Activated naive CD4-positive, alpha-beta T cell treated with Interleukin-2 at 50 U/mL for 16 hours (primary cell): ENCODE measurements at regions not wholly inside any gene's neighbourhood (a gene's known extent, or its start where the extent isn't known, plus 50 kb on each side); places are given as distances from the start of the nearest gene placed in this dataset.
A peak's percentile ranks its signal among the peaks of the same experiment; 100 is the strongest.

Experiments used
- DNase-seq: peaks from one replicate; pipeline ENCODE4 v3.0.0-alpha.2; 2020

DNA sequence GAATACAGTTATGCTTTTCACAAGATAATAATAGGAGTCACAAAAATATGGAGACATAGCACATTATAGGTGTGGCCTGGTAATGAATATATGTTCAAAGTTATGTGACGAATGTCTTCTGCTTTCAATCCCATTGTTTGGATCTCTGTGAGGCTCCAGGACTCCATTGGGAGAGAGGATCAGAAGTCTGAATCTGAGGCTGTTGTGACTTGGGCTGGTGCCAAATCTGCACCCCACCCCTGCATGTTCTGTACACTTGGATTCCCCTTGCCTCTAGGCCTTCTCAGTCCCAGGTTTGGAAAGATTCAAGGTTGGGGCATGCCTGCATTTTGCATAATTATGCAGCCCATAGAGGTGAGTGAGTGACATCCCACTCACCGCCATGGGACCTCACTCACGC, 103.1 kb upstream of the MGAT5 start:
- no peak for DNase-seq

DNA sequence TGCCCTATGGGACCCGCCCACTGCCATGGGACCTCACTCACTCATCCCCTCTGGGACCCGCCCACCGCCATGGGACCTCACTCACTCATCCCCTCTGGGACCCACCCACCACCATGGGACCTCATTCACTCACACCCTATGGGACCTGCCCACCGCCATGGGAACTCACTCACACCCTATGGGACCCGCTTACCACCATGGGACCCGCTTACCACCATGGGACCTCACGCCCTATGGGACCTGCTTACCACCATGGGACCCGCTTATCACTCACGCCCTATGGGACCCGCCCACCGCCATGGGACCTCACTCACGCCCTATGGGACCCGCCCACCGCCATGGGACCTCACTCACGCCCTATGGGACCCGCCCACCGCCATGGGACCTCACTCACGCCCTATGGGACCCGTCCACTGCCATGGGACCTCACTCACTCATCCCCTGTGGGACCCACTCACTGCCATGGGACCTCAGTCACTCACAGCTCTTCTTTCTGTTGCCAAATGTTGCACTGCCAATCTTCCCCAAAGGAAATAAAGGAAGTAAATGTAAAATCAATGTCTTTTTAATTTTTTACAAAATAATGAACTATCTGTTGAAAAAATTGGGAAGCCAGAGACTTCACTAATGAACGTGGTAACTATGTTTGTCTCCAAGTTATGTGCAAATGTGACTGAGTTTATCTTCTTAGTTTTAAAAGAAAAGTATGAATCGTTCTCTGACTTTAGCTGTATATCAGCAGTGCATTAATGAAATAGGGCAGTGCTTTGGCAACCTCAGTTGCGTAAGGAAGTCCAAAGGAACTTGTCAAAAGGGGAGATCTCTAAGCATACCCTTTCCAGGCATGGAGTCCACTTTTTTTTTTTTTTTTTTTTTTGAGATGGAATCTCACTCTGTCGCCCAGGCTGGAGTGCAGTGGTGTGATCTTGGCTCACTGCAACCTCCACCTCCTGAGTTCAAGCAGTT, 101.5 kb upstream of the MGAT5 start:
- DNase-seq: no peak

DNA sequence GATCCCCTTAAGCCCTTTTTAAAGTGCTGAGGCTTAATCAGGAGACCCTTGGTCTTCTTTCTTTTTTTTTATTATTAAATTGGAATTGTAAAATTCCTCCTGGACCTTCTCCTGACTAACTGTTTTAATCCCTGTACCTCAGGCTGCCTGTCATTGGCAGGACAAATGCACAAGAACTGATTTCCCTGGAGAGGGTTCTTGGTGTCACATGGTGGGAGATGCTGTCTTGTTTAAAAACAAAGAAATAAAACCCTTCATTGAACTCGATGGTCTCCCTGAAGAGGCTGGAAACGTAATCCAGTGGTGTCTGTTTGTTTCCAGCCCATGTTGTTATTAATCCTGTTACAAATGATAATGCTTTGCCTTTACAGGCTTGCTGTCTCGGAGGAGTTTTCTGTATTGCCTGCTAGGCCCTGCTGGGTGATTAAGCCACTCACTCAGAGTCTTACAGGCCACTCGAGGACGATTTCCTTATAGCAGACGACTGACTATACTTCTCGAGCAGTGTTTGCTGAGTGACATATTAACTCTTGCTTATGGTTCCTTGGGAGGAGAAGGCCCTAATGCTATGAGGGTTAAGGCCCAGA, 100.5 kb upstream of the MGAT5 start:
- DNase-seq: no peak

DNA sequence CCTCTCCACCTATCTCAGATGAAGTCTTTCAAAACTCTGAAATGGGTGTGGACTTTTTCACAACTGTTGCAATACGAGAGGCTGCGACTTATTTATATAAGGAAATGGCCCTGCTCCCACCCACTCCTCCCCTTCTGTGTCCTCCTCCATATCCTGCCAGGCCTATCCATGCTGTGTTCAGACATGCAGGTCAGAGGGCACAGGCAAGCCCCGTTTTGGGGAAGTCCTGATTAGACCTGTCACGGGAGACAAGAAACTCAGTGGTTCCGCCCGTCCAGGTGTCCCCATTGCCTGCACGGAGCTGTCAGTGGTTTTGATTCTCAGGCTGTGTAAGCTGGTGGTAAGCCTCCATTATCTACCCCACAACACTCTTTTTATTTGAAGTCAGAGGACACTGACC, 99.6 kb upstream of the MGAT5 start:
- no peak for DNase-seq

DNA sequence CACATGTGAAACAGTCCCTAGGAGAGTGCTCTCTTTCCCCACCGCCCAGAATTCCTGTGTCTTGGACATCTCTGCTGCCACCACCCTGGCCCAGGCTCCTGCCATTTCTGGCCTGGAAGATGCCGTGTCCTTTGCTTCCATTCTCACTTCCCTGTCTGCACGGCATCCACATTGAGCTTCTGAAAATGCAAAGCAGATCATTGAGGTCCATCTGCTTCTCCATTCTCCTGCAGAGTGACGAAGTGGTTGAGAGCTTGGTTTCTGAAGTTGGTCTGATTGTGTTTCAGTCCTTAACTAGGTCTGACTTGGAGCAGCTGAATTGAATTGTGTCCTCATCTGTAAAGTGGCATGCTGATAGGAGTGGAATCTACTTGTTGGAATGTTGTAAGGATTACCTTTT, 98.7 kb upstream of the MGAT5 start:
- DNase-seq: no peak

DNA sequence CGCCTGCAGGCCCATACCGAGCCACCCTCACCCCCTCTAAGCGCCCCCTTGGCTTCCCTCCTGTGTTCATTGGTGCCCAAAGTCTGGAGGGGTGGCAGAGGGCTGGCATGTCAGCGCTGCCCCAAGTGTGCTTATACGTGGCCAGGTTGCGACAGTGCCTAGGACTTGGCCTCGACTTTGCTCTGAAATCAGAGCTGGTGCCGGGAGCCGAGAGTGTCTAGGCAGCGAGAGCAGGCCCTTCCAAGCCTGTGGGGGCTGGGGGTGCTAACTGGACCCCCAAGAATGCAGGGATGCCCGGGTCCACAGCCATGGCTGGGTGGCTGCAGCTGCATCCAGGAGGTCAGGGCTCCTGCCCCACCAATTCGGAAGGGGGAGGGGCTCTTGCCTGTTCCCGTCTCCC, 95.6 kb upstream of the MGAT5 start:
- no peak for DNase-seq

DNA sequence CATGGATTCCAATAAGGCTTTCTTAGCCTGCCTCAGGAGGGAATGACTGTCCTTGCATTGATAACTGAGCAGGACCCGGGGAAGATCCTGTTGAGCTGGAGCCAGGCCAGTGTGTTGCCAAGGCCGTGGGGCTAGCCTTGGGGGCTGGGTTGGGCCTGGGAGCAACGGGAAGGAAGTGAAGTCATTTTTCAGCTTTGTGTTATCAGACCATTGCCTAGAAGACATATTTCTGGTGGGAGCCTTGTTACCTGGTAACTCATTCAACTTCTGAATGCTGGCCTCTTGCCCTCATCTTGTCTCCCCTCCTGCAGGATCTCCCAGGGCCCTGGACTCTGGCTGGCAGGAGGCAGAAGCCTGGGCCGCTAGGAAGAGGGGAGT, 92.7 kb upstream of the MGAT5 start:
- DNase-seq: no peak

DNA sequence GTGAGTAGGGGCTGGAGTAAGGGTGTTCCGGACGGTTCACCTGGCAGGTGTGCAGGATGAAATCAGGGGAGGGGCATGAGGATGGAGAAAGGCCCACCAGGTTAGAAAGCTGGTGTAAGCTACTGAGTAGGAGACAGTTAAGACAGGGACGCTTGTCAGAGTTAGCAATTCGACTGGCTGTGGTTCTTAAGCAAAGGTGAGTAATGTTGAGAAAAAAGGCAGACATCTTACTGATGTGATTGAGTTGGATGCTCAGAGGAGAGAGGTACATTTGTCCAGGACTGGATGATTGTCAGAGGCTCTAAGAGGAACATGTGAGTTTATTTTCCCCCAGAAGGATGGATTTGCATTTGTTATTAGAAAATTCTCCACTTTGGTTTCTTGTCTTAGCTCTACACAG, 90.5 kb upstream of the MGAT5 start:
- no peak for DNase-seq

DNA sequence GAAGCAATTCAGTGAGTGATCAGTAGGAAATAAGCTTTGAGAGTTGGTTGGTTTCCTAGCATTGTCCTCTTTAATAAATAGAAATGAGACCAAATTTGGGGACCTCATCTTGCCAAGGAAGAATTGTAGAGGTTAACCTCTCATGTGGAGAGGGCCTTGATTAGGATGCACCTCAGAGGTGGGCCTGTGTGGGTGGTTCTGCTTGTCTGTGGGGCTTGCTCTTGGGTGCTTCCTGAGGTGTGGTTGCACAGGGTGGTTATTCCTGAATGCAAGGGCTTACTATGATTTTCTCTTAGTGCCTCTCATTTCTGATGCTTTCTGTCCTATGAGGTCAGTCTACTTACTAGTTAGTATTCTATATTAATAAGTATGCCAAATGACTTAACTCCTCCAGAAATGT, 89.6 kb upstream of the MGAT5 start:
- DNase-seq: no peak

DNA sequence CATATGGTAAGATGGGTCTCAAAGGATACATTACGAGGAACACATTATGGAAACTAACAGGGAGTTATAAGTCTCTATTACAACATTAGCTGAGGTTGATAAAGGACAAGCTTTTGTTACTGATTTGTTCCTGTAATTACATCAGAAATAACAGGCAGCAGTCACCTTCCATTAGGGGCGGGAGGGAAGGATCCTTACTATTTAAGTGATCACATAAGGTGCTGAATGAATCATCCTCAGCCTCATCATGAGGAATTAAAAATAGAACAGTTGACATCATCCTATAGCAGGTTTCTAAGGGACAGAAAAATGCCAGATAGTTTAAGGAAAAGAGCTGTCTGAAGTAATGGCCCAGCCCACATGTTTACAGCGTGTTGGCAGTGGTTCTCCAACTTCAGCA, 86.9 kb upstream of the MGAT5 start:
- no peak for DNase-seq

DNA sequence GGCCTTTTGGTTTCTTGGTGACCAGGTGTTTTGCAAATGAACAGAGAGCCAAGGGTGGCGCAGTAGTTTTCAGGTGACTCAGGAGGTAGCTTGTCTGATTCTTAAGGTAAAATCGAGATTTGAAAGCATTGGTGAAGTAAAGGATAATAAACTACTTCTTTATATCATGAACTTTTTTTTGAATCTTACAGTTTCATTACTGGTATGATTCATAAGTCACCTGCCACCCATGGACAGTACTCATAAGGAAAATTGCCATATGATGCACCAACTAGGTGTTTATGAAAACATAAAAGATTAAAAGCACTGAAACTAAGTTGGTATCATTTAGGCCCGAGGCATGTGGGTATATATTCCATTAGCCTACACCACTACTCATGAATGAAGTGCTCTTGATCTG, 84.1 kb upstream of the MGAT5 start:
- DNase-seq: peak; percentile 60

DNA sequence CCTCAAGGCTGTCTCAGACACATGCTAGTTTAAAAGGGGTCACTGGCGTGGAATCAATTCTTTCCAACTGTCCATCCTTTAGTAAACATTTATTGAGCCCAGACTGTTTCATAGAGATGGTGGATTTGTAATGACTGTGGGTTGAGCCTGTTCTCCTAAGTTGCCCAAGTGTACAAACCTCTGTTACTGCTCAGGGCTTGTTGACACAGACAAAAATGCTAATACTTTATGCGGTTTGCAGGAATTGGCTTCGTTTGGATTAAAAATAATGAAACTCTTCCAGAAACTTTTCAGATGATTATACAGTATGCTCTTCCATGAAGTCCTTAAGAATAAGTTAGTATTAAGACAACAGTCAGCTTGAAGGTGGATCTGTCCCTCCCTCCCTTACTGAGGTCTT, 83.6 kb upstream of the MGAT5 start:
- no peak for DNase-seq

DNA sequence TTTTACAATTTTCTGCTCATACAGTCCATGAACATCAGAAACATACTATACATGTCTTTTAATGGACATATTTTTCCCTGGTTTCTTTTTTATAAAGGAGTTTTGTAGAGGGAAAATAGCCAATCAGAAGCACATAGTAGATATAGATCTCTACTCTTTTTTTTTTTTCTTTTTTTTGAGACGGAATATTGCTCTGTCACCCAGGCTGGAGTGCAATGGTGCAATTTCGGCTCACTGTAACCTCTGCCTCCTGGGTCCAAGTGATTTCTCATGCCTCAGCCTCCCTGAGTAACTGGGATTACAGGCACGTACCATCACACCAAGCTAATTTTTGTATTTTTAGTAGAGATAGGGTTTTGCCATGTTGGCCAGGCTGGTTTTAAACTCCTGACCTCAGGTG, 83.2 kb upstream of the MGAT5 start:
- no peak for DNase-seq

DNA sequence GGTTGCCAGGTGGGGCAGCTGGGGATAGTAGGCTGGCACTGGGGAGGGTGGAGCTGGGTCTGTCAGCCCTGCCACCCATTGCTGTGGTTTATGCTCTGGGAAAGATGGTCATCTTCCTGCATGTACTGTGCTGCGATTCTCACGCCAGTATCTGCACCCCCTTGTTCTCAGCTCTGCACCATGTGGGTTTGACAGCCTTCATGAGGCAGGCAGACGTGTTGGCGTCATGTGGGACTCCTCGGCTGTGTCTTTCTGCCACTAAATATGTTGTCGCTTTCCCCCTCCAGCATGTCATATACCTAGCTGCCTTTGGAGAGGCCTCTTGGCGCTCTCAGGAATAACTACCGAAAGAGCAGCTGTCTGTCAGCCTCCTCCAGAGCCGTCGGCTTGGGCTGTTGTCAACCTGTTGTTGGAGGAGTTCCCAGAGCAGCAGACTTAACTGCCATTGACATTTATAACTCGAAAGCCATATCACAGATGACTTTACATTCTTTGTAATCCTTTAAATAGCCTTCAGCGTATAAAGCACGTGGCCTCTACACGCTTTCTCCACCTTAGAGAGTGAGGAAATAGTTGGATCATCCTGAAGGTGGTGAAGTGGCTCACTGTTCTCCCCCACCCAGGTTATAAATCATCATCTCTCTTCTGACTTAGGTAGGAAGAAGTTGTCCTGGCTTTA, 80.4 kb upstream of the MGAT5 start:
- no peak for DNase-seq

DNA sequence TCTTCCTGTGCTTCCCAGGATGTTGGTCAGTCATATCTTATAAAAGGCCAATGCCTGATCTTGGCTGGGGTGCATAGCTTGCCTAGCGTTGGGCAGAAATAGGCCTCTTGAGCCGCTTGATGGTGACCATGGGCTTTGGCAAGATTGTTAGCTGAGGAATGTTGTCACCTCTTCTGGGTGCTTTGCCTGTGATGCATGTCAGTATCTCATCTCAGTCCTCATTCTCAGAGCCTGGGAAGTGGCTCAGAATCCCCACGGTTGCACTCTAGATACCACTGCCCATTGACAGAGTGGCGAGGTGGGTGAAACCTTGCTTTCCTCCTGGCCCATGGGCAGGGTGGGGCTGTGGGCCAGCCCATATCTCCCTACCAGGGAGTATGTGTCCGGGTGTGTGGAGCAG, 79.2 kb upstream of the MGAT5 start:
- no peak for DNase-seq

DNA sequence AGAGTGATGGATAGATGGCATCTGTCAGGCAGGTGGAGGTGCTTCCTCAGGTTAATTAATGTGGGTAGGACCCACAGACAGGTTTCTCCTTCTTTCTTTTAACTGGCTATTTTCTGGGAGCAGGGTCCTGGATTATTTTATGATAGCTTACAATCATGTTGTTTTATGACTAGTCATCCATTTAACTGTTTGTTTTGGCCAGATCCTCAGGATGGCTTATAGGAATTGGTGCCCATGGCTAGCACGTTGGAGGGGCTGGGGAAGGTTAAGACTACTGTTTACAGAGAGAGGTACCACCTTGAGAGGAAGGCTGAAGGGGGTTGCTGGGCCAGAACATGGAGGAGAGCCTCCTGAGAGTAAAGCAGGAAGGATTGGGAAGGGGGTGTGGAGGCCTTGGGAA, 78.0 kb upstream of the MGAT5 start:
- DNase-seq: no peak

DNA sequence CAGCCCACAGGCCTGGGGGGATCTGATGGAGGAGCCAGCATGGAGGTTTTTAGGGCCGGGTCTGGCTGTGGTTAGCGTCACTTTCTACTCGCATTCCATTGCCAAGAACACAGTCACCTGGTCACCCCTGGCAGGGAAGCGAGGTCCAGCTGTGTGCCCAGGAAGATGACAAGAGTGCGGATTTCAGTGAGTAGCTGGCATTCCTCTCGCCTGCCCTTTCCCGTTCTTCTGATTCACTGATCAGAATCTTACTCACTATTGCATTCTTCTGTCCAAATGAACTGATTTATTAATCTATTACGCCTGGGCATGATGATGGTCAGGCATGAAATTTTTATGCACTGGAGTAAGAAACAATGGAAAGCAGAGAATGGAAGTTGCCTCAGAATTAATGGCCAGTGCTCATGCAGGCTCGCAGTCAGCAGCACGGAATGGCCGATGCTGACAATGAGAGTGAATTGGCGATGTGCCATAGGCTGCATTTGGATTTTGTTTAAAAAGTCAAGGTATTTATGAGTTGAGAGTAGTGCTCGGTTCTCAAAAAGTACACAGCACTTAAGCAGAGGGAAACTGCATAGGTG, 76.4 kb upstream of the MGAT5 start:
- DNase-seq: no peak

DNA sequence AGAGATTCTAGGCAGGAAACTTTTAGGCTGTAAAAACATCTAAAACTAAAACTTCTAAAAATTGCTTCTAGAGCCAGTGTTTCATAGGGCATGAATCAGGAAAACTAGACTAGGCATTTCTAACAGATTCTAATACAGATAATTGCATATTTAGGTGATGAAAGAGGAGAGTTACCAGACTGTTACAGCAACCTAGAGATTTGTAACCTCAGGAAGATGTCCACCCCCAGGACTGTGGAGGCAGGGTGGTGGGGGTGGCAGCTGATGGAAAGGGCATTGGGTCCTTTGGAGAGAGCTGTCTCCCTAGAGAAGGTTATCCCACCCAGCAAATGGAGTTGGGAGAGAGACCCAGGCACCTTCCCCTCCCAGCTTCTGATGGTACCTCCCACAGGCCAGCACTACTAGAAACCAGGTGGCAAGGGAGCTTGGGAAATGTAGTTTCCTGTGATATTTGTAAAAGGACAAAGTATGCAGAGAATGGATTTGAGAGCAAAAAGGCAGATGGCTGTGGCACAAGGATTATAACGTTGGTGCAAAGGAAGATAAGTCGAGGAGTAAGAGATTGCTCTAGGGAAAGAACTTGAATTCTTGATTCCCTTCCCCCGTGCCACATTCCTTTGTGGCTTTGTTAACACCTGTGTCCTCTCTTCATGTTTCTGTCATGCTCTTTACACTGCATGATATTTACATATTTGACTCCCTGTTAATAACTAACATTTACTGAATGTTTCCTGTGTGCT, 75.6 kb upstream of the MGAT5 start:
- DNase-seq: no peak

DNA sequence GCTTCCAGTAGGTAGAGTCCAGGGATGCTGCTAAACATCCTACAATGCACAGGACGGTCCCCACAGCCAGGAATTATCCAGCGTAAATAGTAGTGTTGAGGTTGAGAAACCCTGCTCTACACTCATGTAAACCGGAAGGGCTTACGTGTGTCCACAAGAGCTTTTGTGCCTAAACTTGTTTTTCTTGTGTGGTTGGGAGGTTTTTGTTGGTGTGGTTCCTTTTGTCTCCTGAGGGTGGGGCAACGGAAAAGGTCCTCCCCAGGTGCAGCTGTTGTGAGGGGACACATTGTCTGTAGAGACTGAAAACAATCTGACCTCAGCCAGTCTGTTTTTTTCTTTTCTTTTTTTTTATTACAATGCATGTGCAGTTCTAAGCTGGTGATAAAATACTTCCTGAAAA, 72.7 kb upstream of the MGAT5 start:
- DNase-seq: peak; percentile 33

DNA sequence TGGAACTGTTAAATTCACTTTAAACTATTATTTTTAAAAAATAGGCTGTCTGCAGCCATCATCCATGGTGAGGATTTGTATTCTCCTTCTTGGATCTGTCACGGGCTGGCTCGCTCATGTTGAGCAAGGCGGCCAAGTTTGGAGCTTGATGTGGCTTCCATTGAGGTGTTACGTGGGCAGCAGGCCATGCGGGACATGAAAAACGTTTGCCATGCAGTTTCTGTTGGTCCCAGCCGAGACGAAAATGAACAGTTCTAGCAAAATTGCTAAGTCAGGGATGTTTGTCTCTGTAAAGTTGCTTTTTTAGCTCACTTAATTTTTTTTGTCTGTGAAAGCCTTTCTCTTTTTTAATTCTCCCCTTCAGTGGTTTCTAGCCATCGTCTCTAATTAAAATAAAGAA, 70.2 kb upstream of the MGAT5 start:
- no peak for DNase-seq

DNA sequence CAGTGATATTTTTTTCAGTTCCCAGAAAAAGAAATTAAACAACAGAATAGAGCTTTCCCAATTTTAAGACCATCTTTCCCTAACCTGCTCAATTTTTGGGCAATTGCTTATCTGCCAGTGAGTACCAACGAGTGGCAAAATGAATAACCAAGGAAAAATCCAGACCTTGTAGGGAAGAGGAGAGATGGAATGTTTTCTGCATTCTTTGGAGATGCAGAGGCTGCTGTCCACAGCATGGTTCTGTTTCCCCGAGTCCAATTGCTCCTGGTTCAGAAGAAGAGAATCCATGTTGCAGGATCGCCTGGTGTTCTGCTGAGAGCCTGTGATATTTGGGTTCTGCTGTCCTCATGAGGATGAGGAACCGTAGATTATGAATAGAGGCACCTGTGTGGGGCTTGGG, 68.2 kb upstream of the MGAT5 start:
- no peak for DNase-seq

DNA sequence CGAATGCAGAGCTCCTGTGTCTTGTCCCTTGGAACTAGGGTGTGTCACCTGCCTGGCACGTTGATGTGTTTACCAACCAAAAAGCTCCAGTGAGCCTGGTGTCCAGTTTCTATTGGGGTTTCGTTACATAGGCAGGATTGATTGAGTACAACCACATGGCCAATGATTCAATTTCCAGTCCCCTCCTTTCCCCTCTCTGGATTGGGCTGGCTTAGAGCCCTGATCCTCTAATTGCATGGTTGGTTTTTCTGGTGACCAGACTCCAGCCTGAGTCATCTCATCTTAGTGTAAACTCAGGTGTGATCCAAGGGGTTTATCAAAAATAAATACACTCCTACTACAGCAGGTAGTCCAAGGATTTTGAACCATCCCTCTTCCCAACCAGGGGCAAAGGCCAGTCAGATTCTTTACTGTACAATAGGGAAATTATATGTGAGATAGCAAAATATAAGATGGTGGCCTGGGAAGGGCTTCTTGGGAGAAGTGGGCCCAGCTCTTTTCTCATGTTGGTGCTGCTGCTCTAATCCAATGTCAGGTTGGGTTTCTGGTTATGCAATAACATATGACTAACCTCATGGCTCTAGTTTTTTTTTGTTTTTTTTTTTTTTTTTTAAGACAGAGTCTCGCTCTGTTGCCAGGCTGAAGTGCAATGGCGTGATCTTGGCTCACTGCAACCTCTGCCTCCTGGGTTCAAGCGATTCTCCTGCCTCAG, 64.7 kb upstream of the MGAT5 start:
- DNase-seq: no peak
